Prostate gland (tissue), 2 donors: ENCODE measurements at regions not wholly inside any gene's neighbourhood (a gene's known extent, or its start where the extent isn't known, plus 50 kb on each side); places are given as distances from the start of the nearest gene placed in this dataset.

Experiments
- DNase-seq: peaks from one replicate; pipeline ENCODE4 v3.0.0-alpha.2; 2019; ENCODE audit warnings: low spot score
- H3K27ac ChIP-seq, 2 donors: fragments of 200-600 bp; sonication (generic); 2 replicates each; pipeline ENCODE4 v1.5.1; 2017 to 2019
- H3K27me3 ChIP-seq: fragments of 200-600 bp; sonication (generic); replicated peaks from 2 replicates; pipeline ENCODE4 v1.5.1; 2019; ENCODE audit not compliant: insufficient read depth
- H3K36me3 ChIP-seq, 2 donors: fragments of 200-600 bp; sonication (generic); 1 replicate in 1 of 2; 2 replicates in 1 of 2; pipeline versions ENCODE4 v1.5.1 to v1.8.1; 2017 to 2019
- H3K4me1 ChIP-seq: fragments of 200-600 bp; sonication (generic); replicated peaks from 2 replicates; pipeline ENCODE4 v1.5.1; 2019
- H3K4me3 ChIP-seq, 2 donors: fragments of 200-600 bp; sonication (generic); 2 replicates each; pipeline ENCODE4 v1.5.1; 2017 to 2019
- H3K9me3 ChIP-seq: fragments of 200-600 bp; sonication (generic); 2 replicates; pipeline ENCODE4 v1.5.1; 2017
- CTCF ChIP-seq, 4 experiments: fragments of 200-600 bp in 2 of 4; fragments of 450-650 bp in 2 of 4; sonication (generic) in 2 of 4; IDR thresholded peaks; 1 replicate in 3 of 4; 2 replicates in 1 of 4; pipeline ENCODE4 v1.5.1; 2016 to 2019; ENCODE audit warnings: antibody characterized with exemption in 4 of 4, mild to moderate bottlenecking in 2 of 4, moderate library complexity in 2 of 4
- POLR2A ChIP-seq: fragments of 450-650 bp; IDR thresholded peaks from one replicate; pipeline ENCODE4 v1.6.1; 2016; ENCODE audit warnings: antibody characterized with exemption, mild to moderate bottlenecking
- POLR2AphosphoS5 ChIP-seq: sonication (generic); formaldehyde crosslinking; IDR thresholded peaks from one replicate; pipeline ENCODE4 v1.6.1; 2017; ENCODE audit warnings: antibody characterized with exemption
- WGBS: methylation state at CpG from one replicate; pipeline ENCODE4 v1.1.5; 2018; 5-methylcytosine and 5-hydroxymethylcytosine counted together
- intact Hi-C: fragments of 100-400 bp; cut with DNase I; formaldehyde crosslinking; loops from one replicate; pipeline ENCODE4 v1.14.2; 2022

DNA sequence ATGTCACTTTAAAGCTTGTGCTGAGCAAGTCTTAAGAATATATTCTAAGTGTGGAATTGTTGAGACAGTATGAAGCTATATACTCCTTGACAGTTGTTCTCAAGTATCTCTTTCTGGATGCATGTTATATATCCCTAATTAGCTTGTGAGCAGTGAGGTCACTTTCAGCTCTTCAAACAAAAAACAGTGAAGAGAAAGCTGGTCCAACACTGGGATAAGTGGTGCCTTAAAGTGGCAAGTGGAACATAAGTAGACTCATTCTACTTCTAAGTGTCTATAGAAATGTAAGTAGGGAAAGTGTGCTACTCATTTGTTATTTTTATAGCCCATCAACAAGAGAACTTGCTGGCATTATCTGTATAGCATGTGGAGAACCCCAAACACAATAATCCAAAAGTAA, 133.1 kb upstream of the BACH2 start:
- H3K9me3 ChIP-seq = no peaks in the 10 kb centered on the region
- H3K27ac ChIP-seq = no peak overlapping the region
- no peaks in the 10 kb centered on the region for H3K4me1 ChIP-seq
- no peaks in the 10 kb centered on the region for H3K27me3 ChIP-seq
- no peaks in the 10 kb centered on the region for H3K36me3 ChIP-seq
- intact Hi-C loops = no loop called here
- H3K4me3 ChIP-seq = no peak overlapping the region
- no peak for DNase-seq
- TF ChIP-seq POLR2A = no peak
- no peak for TF ChIP-seq CTCF (IDR thresholded peaks at IDR 0.05)
- no peak for TF ChIP-seq POLR2AphosphoS5

- Histone ChIP-seq H3K27me3 (no peaks in the 10 kb centered on the region), H3K9me3 (no peaks in the 10 kb centered on the region), H3K27ac (no peak overlapping the region), H3K4me1 (no peaks in the 10 kb centered on the region), H3K36me3 (no peaks in the 10 kb centered on the region), H3K4me3 (no peak overlapping the region)
- WGBS = 44% methylated on average over 1 of the region's 1 CpG
- no peak for DNase-seq
- TF ChIP-seq POLR2AphosphoS5 = no peak
- TF ChIP-seq CTCF (IDR thresholded peaks at IDR 0.05) = no peak
- TF ChIP-seq POLR2A = no peak
- intact Hi-C loops = no loop called here
These were observed 131.9 kb upstream of the BACH2 start for GRCh38 chr6:90428514-90428913.

DNA sequence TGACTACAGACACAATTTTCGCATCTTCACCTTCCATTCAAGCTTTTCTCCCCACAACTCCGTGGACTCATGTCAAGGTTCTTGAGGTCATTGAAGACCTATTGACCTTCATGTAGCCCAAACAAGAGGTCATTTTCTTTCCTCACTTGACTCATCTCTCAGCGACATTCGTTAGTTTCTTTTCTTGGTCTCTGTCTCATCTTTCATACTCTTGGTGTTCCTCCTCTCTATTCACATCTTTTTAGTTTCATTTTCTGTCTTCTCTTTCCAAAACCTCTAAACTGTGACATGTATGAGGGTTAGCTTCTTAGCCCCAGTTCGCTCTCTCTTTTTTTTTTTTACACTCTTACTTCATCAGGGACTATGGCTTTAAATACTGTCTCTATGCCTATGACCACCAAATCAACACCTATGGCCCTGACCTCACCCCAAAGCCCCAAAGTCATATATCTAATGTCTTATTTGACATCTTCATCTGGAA, 128.6 kb upstream of the BACH2 start:
- intact Hi-C loops = no loop called here
- Histone ChIP-seq H3K4me3 (no peak overlapping the region), H3K27ac (no peak overlapping the region), H3K36me3 (no peaks in the 10 kb centered on the region), H3K9me3 (no peaks in the 10 kb centered on the region), H3K27me3 (no peaks in the 10 kb centered on the region), H3K4me1 (no peaks in the 10 kb centered on the region)
- TF ChIP-seq POLR2AphosphoS5 = no peak
- no peak for TF ChIP-seq CTCF (IDR thresholded peaks at IDR 0.05)
- no peak for TF ChIP-seq POLR2A
- WGBS = 92% methylated on average over 5 of the region's 5 CpGs
- DNase-seq = no peak

DNA sequence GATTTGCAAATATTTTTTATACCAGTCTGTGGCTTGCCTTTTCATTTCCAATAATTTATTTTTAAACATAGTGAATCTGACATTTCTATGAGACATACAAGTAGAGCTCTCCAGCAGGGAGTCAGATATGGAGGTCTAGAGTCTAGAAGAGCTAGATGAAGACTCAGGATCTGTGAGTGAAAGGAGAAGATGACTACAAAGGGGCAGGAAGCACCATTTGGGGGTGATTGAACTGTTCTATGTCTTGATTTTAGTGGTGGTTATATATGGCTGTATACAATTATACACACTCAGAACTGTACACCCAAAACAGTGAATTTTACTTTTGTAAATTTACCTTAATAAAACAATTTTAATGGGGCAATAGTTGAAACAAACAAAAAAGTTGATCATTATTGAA, 127.9 kb upstream of the BACH2 start:
- Histone ChIP-seq H3K27ac (no peak overlapping the region), H3K4me3 (no peak overlapping the region), H3K36me3 (no peaks in the 10 kb centered on the region), H3K4me1 (no peaks in the 10 kb centered on the region), H3K9me3 (no peaks in the 10 kb centered on the region), H3K27me3 (no peaks in the 10 kb centered on the region)
- TF ChIP-seq POLR2AphosphoS5 = no peak
- TF ChIP-seq POLR2A = no peak
- no peak for TF ChIP-seq CTCF (IDR thresholded peaks at IDR 0.05)
- no peak for DNase-seq
- intact Hi-C loops = no loop called here

GRCh38 chr6:90421666-90422065, 125.0 kb upstream of the BACH2 start:
- Histone ChIP-seq H3K9me3 (no peaks in the 10 kb centered on the region), H3K36me3 (no peaks in the 10 kb centered on the region), H3K4me3 (no peak overlapping the region), H3K27ac (no peak overlapping the region), H3K4me1 (no peaks in the 10 kb centered on the region), H3K27me3 (no peaks in the 10 kb centered on the region)
- intact Hi-C loops = no loop called here
- no peak for DNase-seq
- whole genome bisulfite sequencing = 82% methylated on average over 1 of the region's 1 CpG
- TF ChIP-seq POLR2AphosphoS5 = no peak
